Ascending aorta (tissue), 2 donors: ENCODE measurements at regions not wholly inside any gene's neighbourhood (a gene's known extent, or its start where the extent isn't known, plus 50 kb on each side); places are given as distances from the start of the nearest gene placed in this dataset.

ENCODE experiments used
- DNase-seq, 2 donors: peaks; one replicate each; pipeline ENCODE4 v3.0.0-alpha.2; 2019; ENCODE audit warnings: low spot score in 2 of 2
- H3K27ac ChIP-seq, 2 donors: fragments of 200-600 bp; sonication (generic); one replicate each; pipeline ENCODE4 v1.5.1; 2016 to 2017; ENCODE audit warnings: mild to moderate bottlenecking in 1 of 2
- H3K27me3 ChIP-seq: fragments of 200-600 bp; sonication (generic); one replicate; pipeline ENCODE4 v1.5.1; 2017
- H3K36me3 ChIP-seq, 2 donors: fragments of 200-600 bp; sonication (generic); one replicate each; pipeline ENCODE4 v1.5.1; 2016
- H3K4me1 ChIP-seq, 2 donors: fragments of 200-600 bp; sonication (generic); one replicate each; pipeline ENCODE4 v1.5.1; 2016 to 2017; ENCODE audit warnings: mild to moderate bottlenecking in 1 of 2
- H3K4me3 ChIP-seq, 2 donors: fragments of 200-600 bp; sonication (generic); one replicate each; pipeline ENCODE4 v1.5.1; 2016 to 2017; ENCODE audit warnings: mild to moderate bottlenecking in 1 of 2
- H3K9me3 ChIP-seq, 2 donors: fragments of 200-600 bp; sonication (generic); one replicate each; pipeline ENCODE4 v1.5.1; 2016
- intact Hi-C: fragments of 100-400 bp; cut with DNase I; formaldehyde crosslinking; loops from one replicate; pipeline ENCODE4 v1.15.1; 2023
- TF ChIP-seq, protein P1 (sequence below), 3 experiments: fragments of 200-600 bp in 2 of 3; fragments of 450-650 bp in 1 of 3; sonication (generic) in 2 of 3; IDR thresholded peaks; one replicate each; pipeline ENCODE4 v1.5.1; 2016 to 2019; ENCODE audit warnings: antibody characterized with exemption in 3 of 3, mild to moderate bottlenecking in 1 of 3, moderate library complexity in 1 of 3

DNA sequence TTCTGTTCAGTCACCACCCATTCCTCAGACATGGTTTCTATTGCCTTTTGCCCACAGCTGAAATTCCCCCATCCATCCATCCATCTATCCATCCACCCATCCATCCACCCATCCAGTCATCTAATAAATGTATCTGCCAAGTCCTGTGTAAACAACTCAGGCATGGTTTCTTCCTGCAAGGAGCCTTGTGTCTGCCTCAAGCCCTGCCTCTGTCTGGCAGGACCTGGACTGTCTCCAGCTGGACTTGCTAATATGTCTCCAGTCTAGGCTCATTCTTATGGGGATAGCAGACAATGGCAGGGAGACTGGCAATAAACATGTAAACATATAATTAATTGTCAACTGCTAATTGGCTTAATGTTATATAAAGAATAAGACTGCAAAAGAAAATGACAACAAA is 64.7 kb upstream of the AMPD3 start:
- H3K27ac ChIP-seq = peak overlapping the region in 1 of 2 donors; percentile 40

DNA sequence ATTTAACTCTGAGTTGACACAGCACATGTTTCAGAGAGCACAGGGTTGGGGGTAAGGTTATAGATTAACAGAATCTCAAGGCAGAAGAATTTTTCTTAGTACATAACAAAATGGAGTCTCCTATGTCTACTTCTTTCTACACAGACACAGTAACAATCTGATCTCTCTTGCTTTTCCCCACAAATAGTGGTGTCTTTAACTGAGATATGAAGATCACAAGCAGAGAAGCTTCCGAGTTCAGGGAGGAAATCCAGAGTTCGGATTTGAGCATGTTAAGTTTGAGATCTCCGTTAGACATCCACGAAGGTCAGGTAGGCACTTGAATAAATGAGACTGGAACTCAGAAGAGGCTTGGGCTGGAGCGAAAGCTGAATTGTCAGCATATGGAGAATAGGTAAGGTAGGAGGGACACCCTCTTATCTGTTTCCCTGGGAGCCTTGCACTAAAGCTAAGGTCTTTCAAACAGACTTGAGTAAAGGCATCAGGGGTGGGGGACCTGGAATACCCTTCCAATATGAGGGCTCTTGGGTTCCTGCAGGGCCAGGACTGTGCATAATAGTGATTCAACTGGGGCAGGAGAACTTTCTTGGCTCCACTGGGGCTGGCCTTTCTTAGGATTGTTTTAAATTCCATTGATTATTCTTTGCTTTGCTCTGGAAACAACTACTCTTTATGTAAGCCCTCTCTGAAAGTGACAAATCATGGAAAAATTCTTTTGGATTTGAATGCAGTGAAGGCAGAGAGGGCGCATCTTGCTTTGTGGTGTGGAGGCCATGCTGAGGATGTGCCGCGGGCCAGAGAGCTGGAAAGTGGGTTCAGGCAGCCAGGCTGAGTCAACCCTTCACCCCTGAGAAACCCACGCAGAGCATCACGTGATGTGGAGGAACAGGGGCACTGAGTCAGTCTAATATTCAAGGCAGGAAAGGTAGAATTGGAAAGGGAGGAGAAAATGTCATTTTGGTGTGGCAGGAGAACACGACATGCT is 62.7 kb upstream of the AMPD3 start:
- H3K27ac ChIP-seq = no peak overlapping the region
- DNase-seq = peak in 1 of 2 donors; percentile 48

More for the DNA sequence above, 64.7 kb upstream of the AMPD3 start:
- intact Hi-C loops = no loop called here
- Histone ChIP-seq H3K4me3 (no peak overlapping the region), H3K36me3 (no peaks in the 10 kb centered on the region), H3K27me3 (no peaks in the 10 kb centered on the region), H3K9me3 (no peaks in the 10 kb centered on the region), H3K4me1 (peaks cover 6 to 24% of the 10 kb centered on the region in 2 donors)
- TF ChIP-seq, protein P1, sequence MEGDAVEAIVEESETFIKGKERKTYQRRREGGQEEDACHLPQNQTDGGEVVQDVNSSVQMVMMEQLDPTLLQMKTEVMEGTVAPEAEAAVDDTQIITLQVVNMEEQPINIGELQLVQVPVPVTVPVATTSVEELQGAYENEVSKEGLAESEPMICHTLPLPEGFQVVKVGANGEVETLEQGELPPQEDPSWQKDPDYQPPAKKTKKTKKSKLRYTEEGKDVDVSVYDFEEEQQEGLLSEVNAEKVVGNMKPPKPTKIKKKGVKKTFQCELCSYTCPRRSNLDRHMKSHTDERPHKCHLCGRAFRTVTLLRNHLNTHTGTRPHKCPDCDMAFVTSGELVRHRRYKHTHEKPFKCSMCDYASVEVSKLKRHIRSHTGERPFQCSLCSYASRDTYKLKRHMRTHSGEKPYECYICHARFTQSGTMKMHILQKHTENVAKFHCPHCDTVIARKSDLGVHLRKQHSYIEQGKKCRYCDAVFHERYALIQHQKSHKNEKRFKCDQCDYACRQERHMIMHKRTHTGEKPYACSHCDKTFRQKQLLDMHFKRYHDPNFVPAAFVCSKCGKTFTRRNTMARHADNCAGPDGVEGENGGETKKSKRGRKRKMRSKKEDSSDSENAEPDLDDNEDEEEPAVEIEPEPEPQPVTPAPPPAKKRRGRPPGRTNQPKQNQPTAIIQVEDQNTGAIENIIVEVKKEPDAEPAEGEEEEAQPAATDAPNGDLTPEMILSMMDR (IDR thresholded peaks at IDR 0.05) = no peak
- DNase-seq = peak in 1 of 2 donors; percentile 56

DNA sequence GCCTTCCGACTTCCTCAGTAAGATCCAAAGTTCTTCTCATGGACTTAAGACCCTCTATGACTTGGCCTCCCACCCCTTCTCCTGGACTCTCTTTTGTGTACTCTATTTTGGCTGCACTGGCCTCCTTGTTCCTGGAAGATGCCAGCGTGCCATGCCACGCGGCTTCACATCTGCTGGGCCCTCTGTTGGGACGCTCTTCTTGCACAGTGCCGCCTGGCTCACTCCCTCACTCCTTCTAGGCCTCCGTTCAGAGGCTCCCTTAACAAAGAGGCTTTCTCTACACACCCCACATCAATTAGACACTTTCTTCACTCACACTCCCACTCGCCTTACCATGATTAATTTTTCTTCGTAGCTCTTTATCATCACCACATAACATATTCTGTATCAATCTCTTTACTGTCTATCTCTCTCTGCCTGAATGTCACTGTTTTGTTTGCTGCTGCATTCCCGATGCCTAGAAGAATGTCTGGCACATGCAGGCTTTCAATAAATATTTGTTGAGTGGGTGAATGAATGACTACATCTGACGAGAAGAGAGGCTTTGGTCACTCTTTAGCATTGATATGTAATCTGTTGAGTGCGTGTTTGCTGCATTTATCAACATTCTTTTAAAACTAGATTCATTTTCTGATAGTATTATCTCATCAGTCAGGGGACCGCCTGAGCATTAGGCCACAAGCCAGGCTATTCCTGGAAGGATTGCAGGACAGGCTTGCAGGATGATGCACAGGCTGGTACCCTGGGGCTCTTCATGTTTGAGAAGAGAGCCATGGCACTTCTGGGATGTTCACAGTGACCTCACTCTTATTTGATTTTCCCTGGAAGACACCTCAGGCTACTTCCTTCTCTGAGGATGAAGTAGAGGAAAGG is 60.6 kb upstream of the AMPD3 start:
- Histone ChIP-seq H3K9me3 (no peaks in the 10 kb centered on the region), H3K4me1 (peaks cover 5 to 6% of the 10 kb centered on the region in 2 donors), H3K4me3 (no peak overlapping the region), H3K27me3 (no peaks in the 10 kb centered on the region), H3K27ac (no peak overlapping the region), H3K36me3 (no peaks in the 10 kb centered on the region)
- TF ChIP-seq, protein P1 (IDR thresholded peaks at IDR 0.05) = no peak
- intact Hi-C loops = no loop called here
- peak in 1 of 2 donors; percentile 64 for DNase-seq

More for the DNA sequence above, 62.7 kb upstream of the AMPD3 start:
- Histone ChIP-seq H3K4me3 (no peak overlapping the region), H3K9me3 (no peaks in the 10 kb centered on the region), H3K27me3 (no peaks in the 10 kb centered on the region), H3K36me3 (no peaks in the 10 kb centered on the region), H3K4me1 (peaks cover 6 to 21% of the 10 kb centered on the region in 2 donors)
- TF ChIP-seq, protein P1 (IDR thresholded peaks at IDR 0.05) = no peak
- intact Hi-C loops = no loop called here

DNA sequence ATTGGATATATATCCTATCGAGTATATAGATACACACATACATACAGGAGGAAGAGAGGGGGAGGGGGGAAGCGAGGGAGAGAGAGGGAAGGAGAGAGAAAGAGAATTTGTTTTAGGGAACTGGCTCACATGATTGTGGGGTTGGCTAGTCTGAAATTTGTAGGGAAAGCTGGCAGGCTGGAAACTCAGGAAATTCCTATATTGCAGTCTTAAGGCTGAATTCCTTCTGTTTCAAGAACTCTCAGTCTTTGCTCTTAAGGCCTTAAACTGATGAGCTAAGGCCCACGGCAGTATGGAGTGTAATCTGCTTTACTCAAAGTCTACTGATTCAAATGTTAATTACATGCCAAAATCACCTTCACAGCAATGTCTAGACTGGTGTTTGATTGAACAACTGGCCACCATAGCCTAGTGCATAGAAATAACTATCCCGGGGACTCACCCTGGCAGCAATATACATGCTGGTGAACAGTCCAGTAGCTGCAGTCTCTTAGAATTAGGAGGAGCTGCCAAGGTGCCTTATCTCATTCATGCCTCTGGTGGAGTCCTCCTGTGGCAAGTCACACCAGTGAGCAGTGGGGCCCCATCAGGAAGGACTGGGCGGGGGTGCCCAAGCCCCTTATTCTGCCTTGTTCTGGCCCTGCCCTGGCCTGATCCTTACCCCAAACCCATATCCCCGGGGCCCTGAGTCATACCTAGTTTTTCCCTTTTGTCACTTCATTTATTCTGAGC is 59.7 kb upstream of the AMPD3 start:
- Histone ChIP-seq H3K27ac (no peak overlapping the region), H3K4me1 (peaks cover 3 to 4% of the 10 kb centered on the region in 2 donors), H3K4me3 (no peak overlapping the region), H3K9me3 (no peaks in the 10 kb centered on the region), H3K27me3 (no peaks in the 10 kb centered on the region), H3K36me3 (no peaks in the 10 kb centered on the region)
- peak in 1 of 2 donors; percentile 53 for DNase-seq
- TF ChIP-seq, protein P1 (IDR thresholded peaks at IDR 0.05) = no peak
- intact Hi-C loops = no loop called here

DNA sequence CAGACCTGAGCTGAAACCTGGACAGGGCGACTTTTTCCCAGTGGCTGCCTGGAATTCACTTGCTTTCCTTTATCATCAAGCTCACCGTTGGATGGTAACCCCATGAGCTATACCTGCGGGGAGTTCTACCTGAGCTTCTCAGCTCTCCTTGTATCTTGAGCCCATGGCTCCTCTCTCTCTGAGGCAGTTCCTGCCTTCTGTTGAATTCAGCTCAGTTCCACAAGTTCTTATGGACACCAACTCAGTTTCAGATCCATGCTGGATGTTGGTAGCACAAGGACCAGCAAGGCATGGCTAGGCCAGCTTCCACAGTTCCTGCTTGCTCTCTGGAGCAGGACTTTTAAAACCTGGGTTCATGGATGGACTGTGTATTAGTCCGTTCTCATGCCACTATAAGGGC is 58.3 kb upstream of the AMPD3 start:
- Histone ChIP-seq H3K27ac (no peak overlapping the region), H3K9me3 (no peaks in the 10 kb centered on the region), H3K4me3 (no peak overlapping the region), H3K27me3 (no peaks in the 10 kb centered on the region), H3K36me3 (no peaks in the 10 kb centered on the region), H3K4me1 (peaks cover 0 to 6% of the 10 kb centered on the region in 2 donors)
- intact Hi-C loops = no loop called here
- TF ChIP-seq, protein P1 (IDR thresholded peaks at IDR 0.05) = no peak
- DNase-seq = no peak
